IPS-NIHi7 (cell line): ENCODE measurements at regions not wholly inside any gene's neighbourhood (a gene's known extent, or its start where the extent isn't known, plus 50 kb on each side); places are given as distances from the start of the nearest gene placed in this dataset.

ENCODE experiments used
- DNase-seq: peaks from one replicate; pipeline ENCODE4 v3.0.0; 2012; ENCODE audit warnings: mixed read lengths; ENCODE audit errors: extremely low spot score

DNA sequence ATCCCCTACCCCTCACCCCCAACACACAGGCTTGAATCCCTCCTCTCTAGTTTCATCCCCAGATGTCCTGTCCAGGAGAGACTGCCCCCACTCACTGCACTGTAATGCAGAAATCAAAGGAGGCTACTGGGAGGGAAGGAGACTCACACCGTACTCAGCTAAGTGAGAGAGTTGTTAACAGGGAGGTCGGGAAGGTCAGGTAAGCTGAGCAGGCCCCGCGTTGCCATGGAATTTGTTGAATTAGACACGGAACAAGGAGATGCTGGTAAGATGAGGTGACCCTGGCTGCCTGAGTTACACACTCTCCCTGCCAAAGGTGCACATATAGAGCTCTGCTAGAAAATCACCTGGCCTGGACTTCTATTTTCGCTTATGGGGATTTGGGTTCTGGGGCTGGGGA, 197.9 kb downstream of the NXPE2 start:
- DNase-seq: no peak

GRCh38 chr11:114877976-114878375, 199.6 kb downstream of the NXPE2 start:
- DNase-seq: no peak

DNA sequence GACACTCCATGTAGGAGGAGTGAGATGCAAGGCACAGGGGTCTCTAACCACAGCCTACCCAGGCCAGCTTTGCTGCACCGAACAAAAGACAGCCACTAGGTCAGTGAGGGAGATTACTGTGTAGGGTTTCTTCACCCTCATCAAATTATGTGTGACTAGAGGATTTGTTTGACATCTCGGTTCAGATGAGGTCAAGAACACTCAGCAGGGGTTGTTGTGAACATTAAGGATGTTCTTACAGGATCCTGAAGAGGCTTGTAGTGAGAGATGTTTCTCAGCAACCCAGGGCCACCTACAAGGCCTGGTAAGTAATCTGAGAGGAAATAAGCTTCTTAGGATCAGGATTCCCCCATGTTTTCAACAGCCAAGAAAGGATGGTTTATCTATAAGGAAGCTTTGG, 202.1 kb downstream of the NXPE2 start:
- DNase-seq: no peak

DNA sequence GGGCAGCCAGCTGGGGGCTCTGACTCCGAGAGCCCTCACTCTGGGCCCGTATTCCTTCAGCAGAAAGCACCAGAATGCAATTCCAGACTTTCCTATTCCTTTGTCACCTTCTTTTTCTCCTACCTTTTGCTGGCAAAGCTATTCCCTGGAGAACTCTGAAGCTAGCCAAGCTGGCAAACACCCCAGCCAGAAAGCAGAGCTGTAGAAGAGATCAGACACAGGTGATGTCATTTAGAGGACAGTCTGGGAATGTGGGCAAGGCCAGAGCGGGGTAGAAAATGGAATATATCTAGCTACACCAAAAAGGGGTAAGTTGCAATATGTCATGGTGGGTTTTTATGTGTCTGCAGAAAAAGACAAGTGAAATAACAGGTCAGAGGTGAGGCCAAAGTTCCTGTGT, 205.1 kb downstream of the NXPE2 start:
- DNase-seq: no peak

GRCh38 chr11:114886644-114887265, 208.4 kb downstream of the NXPE2 start:
- DNase-seq: no peak

DNA sequence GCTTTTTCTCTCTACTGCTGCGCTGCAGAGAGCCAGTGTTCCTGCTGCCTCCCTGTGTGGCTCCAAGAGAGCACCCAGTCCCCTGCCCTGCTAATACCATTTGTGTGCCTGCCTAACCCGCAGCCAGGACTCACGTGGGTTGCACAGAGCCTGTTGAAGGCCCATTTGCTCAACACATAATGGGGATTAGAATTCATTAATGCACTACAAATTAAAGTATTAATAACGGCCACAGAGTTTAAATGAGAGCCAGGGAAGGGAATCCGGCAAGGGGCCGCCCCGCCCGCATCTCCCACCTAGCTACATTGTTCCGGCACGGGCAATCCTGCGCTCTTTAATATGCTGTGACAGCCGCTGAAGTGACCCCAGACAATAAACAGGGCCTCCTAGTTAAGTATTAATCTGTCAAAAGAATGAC, 211.3 kb downstream of the NXPE2 start:
- DNase-seq: no peak

- DNase-seq: no peak
Measured at GRCh38 chr11:114890038-114890437, 211.7 kb downstream of the NXPE2 start.

- no peak for DNase-seq
Measured at GRCh38 chr11:114891911-114892310, 213.6 kb downstream of the NXPE2 start.

DNA sequence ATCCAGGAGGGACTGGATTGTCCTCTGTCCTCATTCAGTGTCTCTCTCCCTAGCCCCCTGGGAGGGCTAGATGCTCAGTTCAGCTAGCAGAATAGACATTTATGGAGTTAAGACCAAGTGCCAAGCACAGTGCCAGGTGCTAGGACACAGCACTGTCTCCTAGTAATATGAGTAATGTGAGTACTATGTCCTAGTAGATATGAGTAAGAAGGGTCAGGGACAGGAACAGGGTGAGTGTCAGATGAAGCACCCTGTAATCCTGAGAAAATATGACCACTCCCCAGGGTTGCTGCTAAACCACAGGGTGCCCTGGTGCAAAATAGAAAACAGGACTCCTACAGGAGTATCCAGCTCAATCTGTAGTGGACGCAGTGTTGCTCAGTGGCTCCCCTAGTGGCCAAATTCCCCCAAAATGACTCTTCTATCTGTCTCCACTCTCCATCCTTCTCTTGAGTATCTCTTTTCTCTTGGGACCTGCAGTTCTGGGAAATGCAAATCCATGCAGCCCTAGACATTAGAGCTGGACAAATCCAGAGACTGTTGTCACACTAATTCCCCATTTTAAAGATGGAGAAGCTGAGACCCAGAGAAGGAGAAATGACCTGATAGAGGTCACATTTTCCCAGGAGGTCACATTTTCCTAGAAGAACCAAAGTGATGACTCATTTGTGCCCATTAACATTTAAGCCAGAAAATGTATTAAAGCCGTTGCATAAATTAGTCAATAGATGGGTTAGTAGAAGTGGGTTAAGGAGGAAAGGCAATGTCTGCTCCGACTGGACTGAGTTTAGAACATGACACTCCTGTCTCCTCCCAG, 214.3 kb downstream of the NXPE2 start:
- DNase-seq: peak; percentile 63

DNA sequence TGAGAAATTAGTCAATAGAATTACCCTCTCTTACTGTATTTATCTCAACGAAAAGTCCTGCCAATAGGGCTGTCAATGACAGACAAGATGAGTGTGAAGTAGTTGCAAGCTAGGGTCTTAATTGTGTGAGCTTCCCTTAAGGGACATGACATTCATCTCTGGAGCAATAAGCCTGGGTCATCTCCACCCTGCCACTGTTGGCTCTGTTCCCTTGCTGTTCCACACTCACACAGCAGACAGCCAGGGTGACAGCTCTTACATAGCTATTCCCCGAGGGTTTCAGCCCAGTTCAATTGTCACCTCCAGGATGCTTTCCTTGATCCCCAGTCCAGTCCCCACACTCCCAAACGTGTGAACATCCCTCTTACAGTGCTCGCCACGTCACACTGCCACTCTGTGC, 215.0 kb downstream of the NXPE2 start:
- DNase-seq: no peak

- DNase-seq: no peak
Measured at GRCh38 chr11:114896594-114896993, 218.3 kb downstream of the NXPE2 start.

DNA sequence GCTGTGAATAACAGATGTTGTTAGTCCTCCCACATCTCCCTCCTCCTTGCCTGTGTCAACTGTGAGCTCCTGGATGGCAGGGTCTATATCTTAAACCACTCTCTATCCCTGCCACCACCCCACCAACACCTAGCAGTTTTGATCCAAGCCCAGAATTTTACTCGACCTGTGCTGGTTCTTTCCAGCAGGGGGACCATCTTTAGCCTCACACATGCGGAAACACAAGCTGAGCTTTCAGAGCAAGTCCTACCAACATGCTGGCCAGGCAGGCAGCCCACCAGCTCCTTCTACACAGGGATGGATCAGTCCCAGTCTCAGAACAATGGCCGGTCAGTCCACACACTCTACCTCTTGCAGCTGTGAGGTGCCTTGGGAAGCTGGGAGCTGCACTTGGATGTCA, 231.5 kb downstream of the NXPE2 start:
- DNase-seq: peak; percentile 72

- DNase-seq: no peak
Measured at GRCh38 chr11:114912826-114913225, 234.5 kb downstream of the NXPE2 start.

GRCh38 chr11:114914231-114915005, 236.1 kb downstream of the NXPE2 start:
- DNase-seq: no peak

- no peak for DNase-seq
Measured at GRCh38 chr11:114915871-114916805, 237.8 kb downstream of the NXPE2 start.

GRCh38 chr11:114918286-114918685, 240.0 kb downstream of the NXPE2 start:
- DNase-seq: no peak

DNA sequence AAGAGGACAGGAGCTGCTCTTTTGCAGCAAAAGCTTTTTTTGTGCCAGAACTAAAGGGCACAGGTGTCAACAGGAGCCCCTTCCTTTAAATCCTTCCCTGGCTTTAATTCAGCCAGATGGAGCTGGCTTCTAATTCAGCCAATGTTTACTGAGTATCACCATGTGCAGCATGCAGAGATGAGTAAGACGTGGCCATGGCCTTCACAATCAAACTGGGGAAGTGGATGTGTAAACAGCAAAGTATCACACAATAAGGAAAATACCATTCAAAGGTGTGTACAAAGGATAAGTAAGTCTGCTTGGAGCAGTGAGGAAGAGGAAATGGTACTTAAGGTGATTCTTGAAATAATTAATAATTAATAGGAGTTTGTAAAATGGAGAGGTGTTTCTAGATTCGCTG, 243.4 kb downstream of the NXPE2 start:
- no peak for DNase-seq

DNA sequence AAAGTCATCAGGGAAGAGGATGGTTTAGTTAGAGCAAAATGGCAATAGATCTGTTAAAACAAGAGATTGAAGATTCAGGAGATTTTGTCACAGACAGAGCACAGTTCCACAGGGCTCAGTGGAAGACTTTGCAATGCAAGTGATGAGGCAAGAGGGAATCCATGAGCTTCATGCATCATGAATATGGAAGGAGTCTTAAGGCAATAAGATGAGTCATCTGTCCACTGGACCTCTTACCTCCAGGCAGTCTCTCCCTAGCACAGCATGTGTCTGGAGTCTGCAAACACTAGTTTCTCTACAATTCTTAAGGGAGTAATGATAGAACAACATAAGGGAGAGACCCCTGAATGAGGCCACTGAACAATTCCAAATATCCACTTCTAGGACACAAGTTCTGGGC, 245.7 kb downstream of the NXPE2 start:
- no peak for DNase-seq

DNA sequence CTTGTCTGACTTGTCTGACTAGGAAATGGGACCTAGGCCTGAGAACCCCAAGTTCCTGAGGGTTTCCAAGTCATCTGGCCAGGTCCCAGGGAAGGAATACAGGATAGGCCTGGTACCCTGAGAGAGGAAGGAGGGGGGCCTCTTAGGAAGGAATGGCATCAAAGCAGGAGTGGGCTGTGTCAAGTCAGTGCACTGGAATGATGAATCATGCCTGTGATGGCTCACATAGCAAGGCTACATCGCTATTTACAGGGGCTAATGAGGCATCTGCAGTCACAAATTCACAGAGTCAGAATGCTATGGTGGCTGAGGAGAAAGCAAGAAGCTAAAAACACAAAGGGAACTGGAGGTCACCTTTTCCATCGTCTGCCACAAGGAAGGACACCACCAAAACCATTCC, 247.3 kb downstream of the NXPE2 start:
- DNase-seq: no peak

GRCh38 chr11:114928260-114928870, 250.0 kb downstream of the NXPE2 start:
- no peak for DNase-seq

- DNase-seq: no peak
Measured at GRCh38 chr11:114929351-114930000, 251.1 kb downstream of the NXPE2 start.
